Kidney (tissue), 13 donors: ENCODE measurements at regions not wholly inside any gene's neighbourhood (a gene's known extent, or its start where the extent isn't known, plus 50 kb on each side); places are given as distances from the start of the nearest gene placed in this dataset.
A peak's percentile ranks its signal among the peaks of the same experiment; 100 is the strongest.

ENCODE experiments used
- DNase-seq, 5 donors: peaks; one replicate each; pipeline ENCODE4 v3.0.0-alpha.2; 2013 to 2020
- FAIRE-seq: peaks from 2 replicates; lab custom pipeline; 2012; peaks lifted over from hg19 to GRCh38; lab: Jason Lieb, UNC
- H3K27ac ChIP-seq, 2 donors: one replicate each; pipeline ENCODE4 v1.7.0; 2013; ENCODE audit warnings: low read depth in 2 of 2, low read length in 2 of 2, inconsistent platforms in 1 of 2
- H3K27me3 ChIP-seq: one replicate; pipeline ENCODE4 v1.7.1; 2013; ENCODE audit warnings: low read length, inconsistent platforms; ENCODE audit not compliant: control insufficient read depth, insufficient read depth
- H3K36me3 ChIP-seq, 3 donors: one replicate each; pipeline versions ENCODE4 v1.7.0 to v1.7.1; 2013; ENCODE audit warnings: low read length in 3 of 3, control low read depth in 1 of 3, inconsistent platforms in 1 of 3; ENCODE audit not compliant: insufficient read depth in 3 of 3, control insufficient read depth in 2 of 3
- H3K4me1 ChIP-seq, 3 donors: one replicate each; pipeline versions ENCODE4 v1.7.0 to v1.7.1; 2013; ENCODE audit warnings: low read length in 3 of 3, inconsistent platforms in 1 of 3, low read depth in 1 of 3; ENCODE audit not compliant: control insufficient read depth in 2 of 3, insufficient read depth in 2 of 3
- H3K4me3 ChIP-seq, 3 donors: one replicate each; pipeline versions ENCODE4 v1.7.0 to v1.8.1; 2013; ENCODE audit warnings: low read length in 3 of 3, control low read depth in 1 of 3, inconsistent platforms in 1 of 3
- H3K9ac ChIP-seq, 3 donors: one replicate each; pipeline versions ENCODE4 v1.7.0 to v1.7.1; 2013; ENCODE audit warnings: low read length in 3 of 3, control low read depth in 1 of 3, inconsistent platforms in 1 of 3
- H3K9me3 ChIP-seq, 3 donors: one replicate each; pipeline versions ENCODE4 v1.7.0 to v1.7.1; 2013; ENCODE audit warnings: low read length in 3 of 3, control low read depth in 1 of 3, inconsistent platforms in 1 of 3; ENCODE audit not compliant: control insufficient read depth in 2 of 3, insufficient read depth in 1 of 3
- intact Hi-C: fragments of 100-400 bp; cut with DNase I; formaldehyde crosslinking; loops from one replicate; pipeline ENCODE4 v1.11.1; 2022
- TF ChIP-seq, protein P1 (sequence below): IDR thresholded peaks from 3 replicates; pipeline ENCODE4 v1.5.1; 2012; ENCODE audit warnings: mild to moderate bottlenecking, moderate library complexity, borderline replicate concordance; ENCODE audit not compliant: insufficient read depth; ENCODE audit errors: extremely low read depth
- donor health status: control.
- donor health status: control.
- donor health status: control.
- donor health status: control.
- donor health status: control.
- donor health status: DM: yes; HTN: yes; CAD: no.
- donor health status: Normal renal cell carcinoma (clear cell type).

DNA sequence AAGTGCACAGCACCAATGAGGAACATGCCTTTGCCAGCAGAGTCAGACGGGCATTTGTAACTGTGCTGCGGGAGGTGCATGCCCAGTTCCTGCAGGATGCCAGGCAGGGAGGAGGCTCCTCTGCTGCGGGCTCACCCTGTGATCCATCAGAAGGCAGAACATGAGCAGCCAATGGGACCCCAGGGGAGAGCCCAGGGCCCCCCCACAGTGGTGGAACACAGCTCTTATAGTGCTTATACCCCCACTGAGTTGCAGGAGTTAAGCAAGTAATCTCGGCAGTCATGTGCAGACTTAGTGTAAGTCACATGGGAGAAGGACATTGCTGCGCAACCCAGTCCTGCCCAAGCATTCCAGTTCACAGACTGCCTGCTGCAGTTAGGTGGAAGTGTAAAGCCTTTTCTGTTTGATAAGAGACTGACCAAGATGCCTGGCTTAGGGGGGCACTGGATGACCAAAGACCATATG is 120.3 kb upstream of the TMEM106B start:
- intact Hi-C loops: no loop called here
- Histone ChIP-seq H3K27me3 (no peaks in the 10 kb centered on the region), H3K9me3 (peaks cover 0 to 1% (median 0%) of the 10 kb centered on the region in 3 donors), H3K27ac (no peak overlapping the region), H3K9ac (no peak overlapping the region), H3K36me3 (no peaks in the 10 kb centered on the region), H3K4me3 (no peak overlapping the region), H3K4me1 (peaks cover 0 to 4% (median 0%) of the 10 kb centered on the region in 3 donors)
- FAIRE-seq (no peak), DNase-seq (peak in 1 of 5 donors; percentile 57)
- TF ChIP-seq, protein P1, sequence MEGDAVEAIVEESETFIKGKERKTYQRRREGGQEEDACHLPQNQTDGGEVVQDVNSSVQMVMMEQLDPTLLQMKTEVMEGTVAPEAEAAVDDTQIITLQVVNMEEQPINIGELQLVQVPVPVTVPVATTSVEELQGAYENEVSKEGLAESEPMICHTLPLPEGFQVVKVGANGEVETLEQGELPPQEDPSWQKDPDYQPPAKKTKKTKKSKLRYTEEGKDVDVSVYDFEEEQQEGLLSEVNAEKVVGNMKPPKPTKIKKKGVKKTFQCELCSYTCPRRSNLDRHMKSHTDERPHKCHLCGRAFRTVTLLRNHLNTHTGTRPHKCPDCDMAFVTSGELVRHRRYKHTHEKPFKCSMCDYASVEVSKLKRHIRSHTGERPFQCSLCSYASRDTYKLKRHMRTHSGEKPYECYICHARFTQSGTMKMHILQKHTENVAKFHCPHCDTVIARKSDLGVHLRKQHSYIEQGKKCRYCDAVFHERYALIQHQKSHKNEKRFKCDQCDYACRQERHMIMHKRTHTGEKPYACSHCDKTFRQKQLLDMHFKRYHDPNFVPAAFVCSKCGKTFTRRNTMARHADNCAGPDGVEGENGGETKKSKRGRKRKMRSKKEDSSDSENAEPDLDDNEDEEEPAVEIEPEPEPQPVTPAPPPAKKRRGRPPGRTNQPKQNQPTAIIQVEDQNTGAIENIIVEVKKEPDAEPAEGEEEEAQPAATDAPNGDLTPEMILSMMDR: no peak

DNA sequence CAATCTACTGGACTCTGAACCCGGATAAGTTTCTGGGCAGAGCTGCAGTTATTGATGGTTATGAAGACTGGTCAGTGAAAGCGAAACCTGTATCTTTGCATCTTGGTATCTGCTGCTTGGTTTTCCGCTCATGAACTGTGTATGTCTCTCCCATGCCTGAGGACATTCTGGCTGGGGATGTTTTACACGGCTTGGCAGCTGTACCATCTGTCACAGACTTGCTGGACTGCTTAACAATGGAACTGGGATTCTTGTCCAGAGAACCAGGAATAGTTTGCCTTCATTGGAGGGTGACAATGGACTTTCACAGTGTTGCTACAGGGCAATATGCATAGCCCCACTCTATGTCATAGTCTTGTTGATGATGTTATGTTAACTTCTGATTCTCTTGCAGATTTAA is 119.9 kb upstream of the TMEM106B start:
- no peak for FAIRE-seq
- intact Hi-C loops: no loop called here
- TF ChIP-seq, protein P1: no peak

DNA sequence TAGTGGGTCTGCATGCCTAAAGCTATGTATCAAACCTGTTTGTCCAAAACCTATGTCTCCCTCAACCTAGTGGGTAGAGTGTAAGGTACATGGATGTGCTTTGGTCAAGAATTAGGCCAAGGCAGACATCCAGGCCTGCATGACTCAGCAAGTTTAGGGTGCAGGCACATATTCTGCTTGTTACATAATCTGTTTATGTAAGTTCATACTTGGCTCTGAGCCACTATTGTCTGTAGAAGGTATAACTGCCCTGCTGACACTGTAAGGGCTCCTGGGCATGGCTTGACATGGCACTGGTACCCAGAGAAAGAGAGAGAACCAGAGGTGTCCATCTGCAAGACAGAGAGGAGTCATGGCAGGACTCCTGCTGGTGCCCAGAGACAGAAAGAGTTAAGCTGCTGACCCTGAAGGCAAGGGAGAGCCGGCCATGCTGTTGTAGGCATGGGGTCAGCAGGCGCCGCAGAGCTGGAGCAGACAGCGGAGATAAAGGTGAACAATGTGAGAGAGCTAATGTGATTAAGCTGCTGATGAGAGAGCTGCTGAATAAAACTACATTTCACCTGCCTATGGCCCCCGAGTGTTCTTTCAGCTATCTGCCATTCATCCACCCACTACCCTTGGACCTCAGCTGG is 118.5 kb upstream of the TMEM106B start:
- no peak overlapping the region for H3K4me3 ChIP-seq
- no peaks in the 10 kb centered on the region for H3K4me1 ChIP-seq
- TF ChIP-seq, protein P1: no peak
- intact Hi-C loops: no loop called here
- no peaks in the 10 kb centered on the region for H3K27me3 ChIP-seq
- FAIRE-seq (no peak), DNase-seq (peak in 1 of 5 donors; percentile 23)
- no peaks in the 10 kb centered on the region for H3K36me3 ChIP-seq
- no peak overlapping the region for H3K27ac ChIP-seq
- H3K9me3 ChIP-seq: no peaks in the 10 kb centered on the region
- no peak overlapping the region for H3K9ac ChIP-seq

More for the DNA sequence above, 119.9 kb upstream of the TMEM106B start:
- Histone ChIP-seq H3K36me3 (no peaks in the 10 kb centered on the region), H3K4me3 (no peak overlapping the region), H3K27ac (no peak overlapping the region), H3K9me3 (peaks cover 0 to 1% (median 0%) of the 10 kb centered on the region in 3 donors), H3K4me1 (peaks cover 0 to under 1% (median 0%) of the 10 kb centered on the region in 3 donors), H3K27me3 (no peaks in the 10 kb centered on the region), H3K9ac (no peak overlapping the region)
- DNase-seq: no peak
